ENCODE measurements at regions not wholly inside any gene's neighbourhood (a gene's known extent, or its start where the extent isn't known, plus 50 kb on each side); places are given as distances from the start of the nearest gene placed in this dataset.

DNA sequence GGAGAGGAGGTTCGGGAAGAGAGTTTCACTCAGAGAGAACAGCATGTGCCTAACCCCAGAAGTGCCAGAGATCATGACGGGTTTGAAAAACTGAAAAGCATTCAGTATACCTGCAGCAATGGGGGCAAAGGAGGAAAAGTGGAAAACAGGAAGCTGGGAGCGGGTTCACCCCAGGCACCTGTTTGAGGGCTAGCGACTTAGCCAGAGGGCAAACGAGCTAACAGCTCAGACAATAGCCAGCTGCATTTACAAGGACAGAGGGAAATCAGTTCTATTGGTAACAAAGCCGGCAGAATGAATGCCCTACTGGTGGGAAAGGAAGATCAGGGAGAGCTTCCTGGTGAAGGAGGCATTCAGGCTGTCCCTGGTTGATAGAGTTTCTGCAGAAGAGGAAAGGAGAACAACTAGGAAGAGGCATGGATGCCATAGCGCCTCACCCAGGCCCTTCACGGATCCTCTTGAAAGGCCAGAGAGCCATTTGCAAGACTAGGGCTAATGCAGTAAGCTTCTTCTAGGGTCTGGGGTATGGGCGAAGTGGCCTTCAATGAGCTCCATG is 141.7 kb upstream of the ADRA1B start:
- TF ChIP-seq POLR2A (IDR thresholded peaks at IDR 0.05; ENCODE audit: low read depth, low read length), result no peak
- no peak for TF ChIP-seq EZH2 (IDR thresholded peaks at IDR 0.05; ENCODE audit: borderline replicate concordance, low read depth, low read length, severe bottlenecking)
- no peak for TF ChIP-seq CTCF (IDR thresholded peaks at IDR 0.05; ENCODE audit: extremely low read depth in 1 of 2, insufficient read depth in 1 of 2, low read depth in 1 of 2, low read length in 2 of 2)
- no peak for TF ChIP-seq POLR2AphosphoS5 (IDR thresholded peaks at IDR 0.05; ENCODE audit: insufficient read depth, low read depth, low read length)
